A204.1 (cell line): ENCODE measurements at regions not wholly inside any gene's neighbourhood (a gene's known extent, or its start where the extent isn't known, plus 50 kb on each side); places are given as distances from the start of the nearest gene placed in this dataset.
"Not testable (repeated sequence)": the region's sequence is repeated elsewhere in the genome, so short reads cannot be mapped to it uniquely, and the experiment has no call there.

Source experiments
- FAIRE-seq: peaks from 2 replicates; lab custom pipeline; 2012; peaks lifted over from hg19 to GRCh38; lab: Jason Lieb, UNC

GRCh38 chrX:94834226-94834625 is 1160.2 kb downstream of the FAM133A start:
- FAIRE-seq, result no peak

- no peak for FAIRE-seq
These were observed 1176.8 kb downstream of the FAM133A start for GRCh38 chrX:94850811-94851210.

- FAIRE-seq, result no peak
These were observed 1180.2 kb downstream of the FAM133A start for GRCh38 chrX:94854251-94854650.

GRCh38 chrX:94862470-94862869 is 1188.5 kb downstream of the FAM133A start:
- not testable (repeated sequence) for FAIRE-seq

- no peak for FAIRE-seq
These were observed 1197.6 kb downstream of the FAM133A start for GRCh38 chrX:94871640-94872039.

- FAIRE-seq, result no peak
These were observed 1227.8 kb downstream of the FAM133A start for GRCh38 chrX:94901849-94902248.

GRCh38 chrX:94908171-94908570 is 1234.2 kb downstream of the FAM133A start:
- FAIRE-seq, result no peak

- FAIRE-seq, result no peak
These were observed 1234.6 kb downstream of the FAM133A start for GRCh38 chrX:94908648-94909047.

- no peak for FAIRE-seq
These were observed 1240.2 kb downstream of the FAM133A start for GRCh38 chrX:94914235-94914634.

- FAIRE-seq, result no peak
These were observed 1258.4 kb downstream of the FAM133A start for GRCh38 chrX:94932278-94932965.

GRCh38 chrX:94936722-94937121 is 1262.7 kb downstream of the FAM133A start:
- FAIRE-seq, result no peak

- no peak for FAIRE-seq
These were observed 1263.5 kb downstream of the FAM133A start for GRCh38 chrX:94937491-94937890.

GRCh38 chrX:94942603-94943002 is 1268.6 kb downstream of the FAM133A start:
- no peak for FAIRE-seq

- FAIRE-seq, result not testable (repeated sequence)
These were observed 1272.1 kb downstream of the FAM133A start for GRCh38 chrX:94946137-94946536.

GRCh38 chrX:94961730-94962129 is 1287.7 kb downstream of the FAM133A start:
- FAIRE-seq, result no peak

GRCh38 chrX:94977562-94977961 is 1303.6 kb downstream of the FAM133A start:
- no peak for FAIRE-seq

GRCh38 chrX:94977986-94978385 is 1304.0 kb downstream of the FAM133A start:
- no peak for FAIRE-seq
